Vagina (tissue), 2 donors: ENCODE measurements at regions not wholly inside any gene's neighbourhood (a gene's known extent, or its start where the extent isn't known, plus 50 kb on each side); places are given as distances from the start of the nearest gene placed in this dataset.

Source experiments
- POLR2A ChIP-seq, 2 donors: fragments of 450-650 bp; IDR thresholded peaks; one replicate each; pipeline ENCODE4 v1.6.1; 2017; ENCODE audit warnings: antibody characterized with exemption in 2 of 2, mild to moderate bottlenecking in 2 of 2, moderate library complexity in 2 of 2
- POLR2AphosphoS5 ChIP-seq, 2 donors: sonication (generic); formaldehyde crosslinking; IDR thresholded peaks; one replicate each; pipeline ENCODE4 v1.9.0; 2017; ENCODE audit warnings: antibody characterized with exemption in 2 of 2, mild to moderate bottlenecking in 2 of 2, low read depth in 1 of 2; ENCODE audit not compliant: insufficient read depth in 1 of 2
- TF ChIP-seq, protein P1 (sequence below), 3 experiments: fragments of 450-650 bp in 2 of 3; fragments of 200-600 bp in 1 of 3; sonication (generic) in 1 of 3; IDR thresholded peaks; one replicate each; pipeline ENCODE4 v1.5.1; 2017 to 2019; ENCODE audit warnings: antibody characterized with exemption in 3 of 3, mild to moderate bottlenecking in 2 of 3, moderate library complexity in 2 of 3

DNA sequence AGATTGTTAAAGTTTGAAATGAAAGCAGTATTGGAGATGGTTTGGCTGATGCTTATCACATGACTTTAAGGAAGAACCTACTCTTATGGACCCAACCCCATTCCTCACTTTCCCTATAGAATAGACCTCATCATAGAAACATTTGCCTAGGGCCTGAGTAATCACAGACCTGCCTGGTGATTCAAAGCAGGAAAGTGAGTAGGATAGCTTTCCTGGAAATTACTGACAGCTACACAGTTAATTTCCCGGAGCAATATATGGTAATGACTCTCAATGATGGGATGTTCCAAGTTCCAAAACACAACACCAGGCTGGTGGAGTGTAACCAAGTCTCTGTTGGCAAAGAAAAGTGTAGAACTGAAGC lies 233.8 kb downstream of the SIM1 start:
- TF ChIP-seq, protein P1, sequence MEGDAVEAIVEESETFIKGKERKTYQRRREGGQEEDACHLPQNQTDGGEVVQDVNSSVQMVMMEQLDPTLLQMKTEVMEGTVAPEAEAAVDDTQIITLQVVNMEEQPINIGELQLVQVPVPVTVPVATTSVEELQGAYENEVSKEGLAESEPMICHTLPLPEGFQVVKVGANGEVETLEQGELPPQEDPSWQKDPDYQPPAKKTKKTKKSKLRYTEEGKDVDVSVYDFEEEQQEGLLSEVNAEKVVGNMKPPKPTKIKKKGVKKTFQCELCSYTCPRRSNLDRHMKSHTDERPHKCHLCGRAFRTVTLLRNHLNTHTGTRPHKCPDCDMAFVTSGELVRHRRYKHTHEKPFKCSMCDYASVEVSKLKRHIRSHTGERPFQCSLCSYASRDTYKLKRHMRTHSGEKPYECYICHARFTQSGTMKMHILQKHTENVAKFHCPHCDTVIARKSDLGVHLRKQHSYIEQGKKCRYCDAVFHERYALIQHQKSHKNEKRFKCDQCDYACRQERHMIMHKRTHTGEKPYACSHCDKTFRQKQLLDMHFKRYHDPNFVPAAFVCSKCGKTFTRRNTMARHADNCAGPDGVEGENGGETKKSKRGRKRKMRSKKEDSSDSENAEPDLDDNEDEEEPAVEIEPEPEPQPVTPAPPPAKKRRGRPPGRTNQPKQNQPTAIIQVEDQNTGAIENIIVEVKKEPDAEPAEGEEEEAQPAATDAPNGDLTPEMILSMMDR (IDR thresholded peaks at IDR 0.05) = no peak
- TF ChIP-seq POLR2A (IDR thresholded peaks at IDR 0.05) (no peak), POLR2AphosphoS5 (IDR thresholded peaks at IDR 0.05; ENCODE audit: insufficient read depth in 1 of 2, low read depth in 1 of 2) (no peak)
